ENCODE measurements at regions not wholly inside any gene's neighbourhood (a gene's known extent, or its start where the extent isn't known, plus 50 kb on each side); places are given as distances from the start of the nearest gene placed in this dataset.

DNA sequence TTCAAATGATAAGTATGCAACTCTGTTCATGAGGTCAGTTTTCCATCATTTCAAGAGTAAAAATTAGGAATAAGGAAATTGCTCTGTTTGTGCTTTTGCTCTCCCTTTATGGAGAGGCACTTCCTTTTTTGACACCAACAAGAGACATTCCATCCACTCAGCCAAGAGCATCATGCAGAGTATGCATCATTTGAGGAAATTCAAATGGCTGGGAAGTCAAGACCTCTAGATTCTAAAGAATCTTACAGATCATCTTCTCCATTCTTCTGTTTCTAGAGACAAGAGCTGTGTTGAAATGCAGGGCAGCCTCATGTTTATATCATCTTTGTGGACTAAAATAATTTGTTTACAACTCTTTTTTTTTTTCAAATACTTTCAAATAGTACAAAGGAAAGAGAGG is 669.4 kb downstream of the CDH11 start:
- Histone ChIP-seq H3K27me3 (ENCODE audit: control insufficient read depth, insufficient read depth, low read length) (no peaks in the 10 kb centered on the region), H3K9me3 (replicated peaks; ENCODE audit: low read length) (no peaks in the 10 kb centered on the region), H3K4me2 (ENCODE audit: low read length) (no peak overlapping the region), H3K36me3 (ENCODE audit: insufficient read depth, low read length) (no peaks in the 10 kb centered on the region), H3K4me3 (ENCODE audit: low read length) (no peak overlapping the region), H3K4me1 (ENCODE audit: control insufficient read depth, insufficient read depth, low read length) (peaks cover 29% of the 10 kb centered on the region), H3K9ac (ENCODE audit: low read depth, low read length) (no peak overlapping the region)

DNA sequence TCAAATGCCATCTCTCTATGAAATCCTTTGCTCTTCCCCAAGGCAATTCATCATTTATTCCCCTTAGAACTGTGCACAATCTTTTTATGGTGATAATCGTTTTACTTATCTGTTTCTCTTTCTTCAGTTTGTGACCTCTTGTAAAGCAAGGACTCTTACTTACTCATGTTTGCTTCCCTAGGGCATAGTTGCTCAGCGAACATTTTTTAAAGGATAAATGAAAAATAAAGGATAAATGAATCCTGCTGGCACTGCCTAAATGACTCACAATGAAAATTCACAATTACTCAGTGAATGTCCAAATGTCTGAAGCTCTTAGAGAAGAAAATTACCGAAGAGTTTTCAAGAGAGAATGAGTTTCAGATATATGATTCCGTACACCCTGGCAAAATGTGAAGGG is 671.7 kb downstream of the CDH11 start:
- Histone ChIP-seq H3K4me2 (ENCODE audit: low read length) (peak overlapping the region; percentile 20), H3K4me1 (ENCODE audit: control insufficient read depth, insufficient read depth, low read length) (peaks cover 28% of the 10 kb centered on the region), H3K4me3 (ENCODE audit: low read length) (no peak overlapping the region), H3K9me3 (replicated peaks; ENCODE audit: low read length) (no peaks in the 10 kb centered on the region), H3K27me3 (ENCODE audit: control insufficient read depth, insufficient read depth, low read length) (no peaks in the 10 kb centered on the region), H3K36me3 (ENCODE audit: insufficient read depth, low read length) (no peaks in the 10 kb centered on the region), H3K9ac (ENCODE audit: low read depth, low read length) (peak overlapping the region; percentile 11)

GRCh38 chr16:64449506-64449905 is 672.4 kb downstream of the CDH11 start:
- H3K4me2 ChIP-seq (ENCODE audit: low read length): peak overlapping the region; percentile 20
- H3K36me3 ChIP-seq (ENCODE audit: insufficient read depth, low read length): no peaks in the 10 kb centered on the region
- peak overlapping the region; percentile 11 for H3K9ac ChIP-seq (ENCODE audit: low read depth, low read length)
- no peaks in the 10 kb centered on the region for H3K9me3 ChIP-seq (replicated peaks; ENCODE audit: low read length)
- peaks cover 25% of the 10 kb centered on the region for H3K4me1 ChIP-seq (ENCODE audit: control insufficient read depth, insufficient read depth, low read length)
- no peaks in the 10 kb centered on the region for H3K27me3 ChIP-seq (ENCODE audit: control insufficient read depth, insufficient read depth, low read length)
- no peak overlapping the region for H3K4me3 ChIP-seq (ENCODE audit: low read length)

GRCh38 chr16:64445649-64446048 is 676.2 kb downstream of the CDH11 start:
- no peaks in the 10 kb centered on the region for H3K9me3 ChIP-seq (replicated peaks; ENCODE audit: low read length)
- peaks cover 28% of the 10 kb centered on the region for H3K4me1 ChIP-seq (ENCODE audit: control insufficient read depth, insufficient read depth, low read length)
- no peaks in the 10 kb centered on the region for H3K36me3 ChIP-seq (ENCODE audit: insufficient read depth, low read length)
- no peaks in the 10 kb centered on the region for H3K27me3 ChIP-seq (ENCODE audit: control insufficient read depth, insufficient read depth, low read length)
- no peak overlapping the region for H3K4me2 ChIP-seq (ENCODE audit: low read length)
- no peak overlapping the region for H3K9ac ChIP-seq (ENCODE audit: low read depth, low read length)
- no peak overlapping the region for H3K4me3 ChIP-seq (ENCODE audit: low read length)

DNA sequence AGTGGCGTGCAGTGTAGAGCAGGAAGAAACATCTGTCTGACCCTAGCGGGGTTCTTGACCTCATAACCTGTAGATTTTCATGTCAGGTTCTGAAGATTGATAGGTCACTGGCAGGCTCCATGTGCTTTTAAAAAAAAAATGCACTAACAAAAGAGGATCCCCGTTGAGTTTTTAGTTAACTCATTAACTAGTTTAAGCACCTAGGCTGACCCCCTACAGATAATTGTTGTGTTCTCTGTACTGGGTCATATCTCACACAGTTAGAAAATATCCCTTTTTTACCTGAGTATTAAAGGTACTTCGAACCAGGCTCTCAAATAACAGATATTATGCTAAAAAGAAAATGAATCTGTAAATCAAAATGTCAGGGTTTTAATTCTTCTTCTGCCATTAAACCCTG is 676.6 kb downstream of the CDH11 start:
- Histone ChIP-seq H3K4me2 (ENCODE audit: low read length) (no peak overlapping the region), H3K9ac (ENCODE audit: low read depth, low read length) (no peak overlapping the region), H3K36me3 (ENCODE audit: insufficient read depth, low read length) (no peaks in the 10 kb centered on the region), H3K4me1 (ENCODE audit: control insufficient read depth, insufficient read depth, low read length) (peaks cover 26% of the 10 kb centered on the region), H3K4me3 (ENCODE audit: low read length) (no peak overlapping the region), H3K27me3 (ENCODE audit: control insufficient read depth, insufficient read depth, low read length) (no peaks in the 10 kb centered on the region), H3K9me3 (replicated peaks; ENCODE audit: low read length) (no peaks in the 10 kb centered on the region)

DNA sequence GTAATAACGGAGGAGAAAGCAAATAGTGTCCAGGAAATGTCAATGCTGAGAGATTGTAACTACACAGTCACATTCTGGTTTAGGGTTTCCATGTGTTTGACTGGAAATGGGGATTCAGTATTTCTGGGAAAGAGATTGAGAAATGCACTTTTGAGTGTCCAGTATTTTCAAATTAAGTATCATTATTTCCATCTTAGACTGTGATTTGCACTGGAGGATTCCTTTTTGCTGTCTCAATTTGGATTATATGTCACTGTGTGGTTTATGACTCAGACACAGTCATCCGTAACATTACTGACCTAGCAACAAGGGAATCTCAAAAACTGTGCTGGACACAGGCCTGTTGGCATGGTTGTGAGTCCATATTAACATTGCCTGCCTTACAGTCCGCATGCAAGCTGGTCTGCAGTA is 681.4 kb downstream of the CDH11 start:
- peak overlapping the region; percentile 61 for H3K9ac ChIP-seq (ENCODE audit: low read depth, low read length)
- no peak overlapping the region for H3K4me3 ChIP-seq (ENCODE audit: low read length)
- H3K4me1 ChIP-seq (ENCODE audit: control insufficient read depth, insufficient read depth, low read length): peaks cover 18% of the 10 kb centered on the region
- H3K4me2 ChIP-seq (ENCODE audit: low read length): peak overlapping the region; percentile 48
- no peaks in the 10 kb centered on the region for H3K27me3 ChIP-seq (ENCODE audit: control insufficient read depth, insufficient read depth, low read length)
- H3K9me3 ChIP-seq (replicated peaks; ENCODE audit: low read length): no peaks in the 10 kb centered on the region
- H3K36me3 ChIP-seq (ENCODE audit: insufficient read depth, low read length): no peaks in the 10 kb centered on the region

- H3K9ac ChIP-seq (ENCODE audit: low read depth, low read length): peak overlapping the region; percentile 61
These were observed 681.9 kb downstream of the CDH11 start for GRCh38 chr16:64440005-64440404.

GRCh38 chr16:64437706-64438324 is 684.0 kb downstream of the CDH11 start:
- no peaks in the 10 kb centered on the region for H3K9me3 ChIP-seq (replicated peaks; ENCODE audit: low read length)
- no peak overlapping the region for H3K4me2 ChIP-seq (ENCODE audit: low read length)
- no peak overlapping the region for H3K4me3 ChIP-seq (ENCODE audit: low read length)
- no peak overlapping the region for H3K9ac ChIP-seq (ENCODE audit: low read depth, low read length)
- peaks cover 18% of the 10 kb centered on the region for H3K4me1 ChIP-seq (ENCODE audit: control insufficient read depth, insufficient read depth, low read length)
- H3K27me3 ChIP-seq (ENCODE audit: control insufficient read depth, insufficient read depth, low read length): no peaks in the 10 kb centered on the region
- H3K36me3 ChIP-seq (ENCODE audit: insufficient read depth, low read length): no peaks in the 10 kb centered on the region

More at GRCh38 chr16:64440005-64440404, 681.9 kb downstream of the CDH11 start:
- Histone ChIP-seq H3K4me1 (ENCODE audit: control insufficient read depth, insufficient read depth, low read length) (peaks cover 18% of the 10 kb centered on the region), H3K9me3 (replicated peaks; ENCODE audit: low read length) (no peaks in the 10 kb centered on the region), H3K4me2 (ENCODE audit: low read length) (peak overlapping the region; percentile 48), H3K27me3 (ENCODE audit: control insufficient read depth, insufficient read depth, low read length) (no peaks in the 10 kb centered on the region), H3K36me3 (ENCODE audit: insufficient read depth, low read length) (no peaks in the 10 kb centered on the region), H3K4me3 (ENCODE audit: low read length) (no peak overlapping the region)

DNA sequence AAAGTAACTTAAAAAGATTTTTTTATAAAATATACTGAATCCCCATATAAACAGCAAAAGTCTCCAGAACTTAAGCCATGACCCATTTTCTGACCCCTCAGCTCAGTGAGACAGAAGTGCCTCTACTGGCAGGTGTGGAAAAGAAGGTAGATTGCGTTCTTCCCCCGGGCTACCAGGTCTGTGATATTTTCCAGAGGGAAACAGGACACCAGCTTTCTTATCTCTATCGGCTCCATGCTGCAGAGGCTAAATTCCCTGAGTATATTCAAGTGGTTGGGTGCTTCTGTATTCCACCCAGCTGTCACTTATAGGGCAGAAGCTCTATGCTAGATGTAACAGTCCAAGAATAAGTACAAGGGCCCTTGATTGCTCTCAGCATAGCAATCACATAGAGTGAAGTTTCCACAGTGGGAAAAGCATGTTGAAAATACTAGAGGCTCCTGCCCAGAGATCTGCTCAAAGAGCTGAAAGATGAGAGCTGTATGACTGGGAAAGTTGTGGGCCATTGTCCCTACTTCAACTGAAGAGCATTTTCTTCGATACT is 687.3 kb downstream of the CDH11 start:
- Histone ChIP-seq H3K4me2 (ENCODE audit: low read length) (no peak overlapping the region), H3K36me3 (ENCODE audit: insufficient read depth, low read length) (no peaks in the 10 kb centered on the region), H3K9me3 (replicated peaks; ENCODE audit: low read length) (no peaks in the 10 kb centered on the region), H3K27me3 (ENCODE audit: control insufficient read depth, insufficient read depth, low read length) (no peaks in the 10 kb centered on the region), H3K4me3 (ENCODE audit: low read length) (no peak overlapping the region), H3K9ac (ENCODE audit: low read depth, low read length) (no peak overlapping the region), H3K4me1 (ENCODE audit: control insufficient read depth, insufficient read depth, low read length) (peaks cover 8% of the 10 kb centered on the region)

GRCh38 chr16:64428463-64429113 is 693.3 kb downstream of the CDH11 start:
- Histone ChIP-seq H3K27me3 (ENCODE audit: control insufficient read depth, insufficient read depth, low read length) (no peaks in the 10 kb centered on the region), H3K36me3 (ENCODE audit: insufficient read depth, low read length) (no peaks in the 10 kb centered on the region), H3K9me3 (replicated peaks; ENCODE audit: low read length) (no peaks in the 10 kb centered on the region), H3K4me3 (ENCODE audit: low read length) (no peak overlapping the region), H3K9ac (ENCODE audit: low read depth, low read length) (no peak overlapping the region), H3K4me2 (ENCODE audit: low read length) (no peak overlapping the region), H3K4me1 (ENCODE audit: control insufficient read depth, insufficient read depth, low read length) (peaks cover 17% of the 10 kb centered on the region)

GRCh38 chr16:64426131-64426666 is 695.7 kb downstream of the CDH11 start:
- Histone ChIP-seq H3K4me1 (ENCODE audit: control insufficient read depth, insufficient read depth, low read length) (peaks cover 17% of the 10 kb centered on the region), H3K27me3 (ENCODE audit: control insufficient read depth, insufficient read depth, low read length) (no peaks in the 10 kb centered on the region), H3K9ac (ENCODE audit: low read depth, low read length) (no peak overlapping the region), H3K9me3 (replicated peaks; ENCODE audit: low read length) (no peaks in the 10 kb centered on the region), H3K4me2 (ENCODE audit: low read length) (no peak overlapping the region), H3K4me3 (ENCODE audit: low read length) (no peak overlapping the region), H3K36me3 (ENCODE audit: insufficient read depth, low read length) (no peaks in the 10 kb centered on the region)
